Mesothelial cell of epicardium (in vitro differentiated cells): ENCODE measurements at regions not wholly inside any gene's neighbourhood (a gene's known extent, or its start where the extent isn't known, plus 50 kb on each side); places are given as distances from the start of the nearest gene placed in this dataset.

ENCODE experiments used
- DNase-seq, 2 experiments: peaks; one replicate each; pipeline ENCODE4 v3.0.0; 2021; ENCODE audit warnings: low spot score in 2 of 2; ENCODE audit not compliant: unreplicated experiment in 2 of 2
- H3K27ac Mint-ChIP-seq: 2 replicates; pipeline ENCODE4 v1.8.0; 2021; ENCODE audit warnings: mixed read lengths
- H3K27me3 Mint-ChIP-seq: 2 replicates; pipeline ENCODE4 v1.8.0; 2021; ENCODE audit warnings: low read depth, mixed read lengths
- H3K36me3 Mint-ChIP-seq: 2 replicates; pipeline ENCODE4 v1.8.0; 2021; ENCODE audit warnings: mixed read lengths
- H3K4me1 Mint-ChIP-seq: 2 replicates; pipeline ENCODE4 v1.8.0; 2021; ENCODE audit warnings: mixed read lengths
- H3K4me3 Mint-ChIP-seq: 2 replicates; pipeline ENCODE4 v1.8.0; 2021; ENCODE audit warnings: mild to moderate bottlenecking, moderate library complexity, mixed read lengths
- H3K9me3 Mint-ChIP-seq: 2 replicates; pipeline ENCODE4 v1.8.0; 2021; ENCODE audit warnings: mixed read lengths
- TF ChIP-seq, protein P1 (sequence below): fragments of 200-600 bp; sonication (generic); IDR thresholded peaks from one replicate; pipeline ENCODE4 v1.5.0; 2021; ENCODE audit warnings: antibody characterized with exemption; ENCODE audit not compliant: unreplicated experiment

DNA sequence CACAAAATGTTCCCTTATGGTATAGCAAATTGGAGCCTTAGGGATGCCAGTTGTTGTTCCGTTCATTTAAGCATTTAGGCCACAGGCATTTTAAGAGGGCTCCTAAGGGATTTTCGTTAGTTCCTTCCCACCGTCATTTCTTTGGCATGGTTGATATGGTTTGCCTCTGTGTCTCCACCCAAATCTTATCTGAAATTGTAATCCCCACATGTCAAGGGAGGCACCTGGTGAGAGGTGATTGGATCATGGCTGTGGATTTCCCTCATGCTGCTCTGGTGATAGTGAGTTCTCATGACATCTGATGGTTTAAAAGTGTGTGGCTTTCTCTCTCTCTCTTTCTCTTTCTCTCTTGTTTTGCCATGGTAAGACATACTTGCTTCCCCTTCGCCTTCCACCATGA, 104.1 kb downstream of the ASB9 start:
- Mint-ChIP-seq H3K27me3 (peaks cover 4% of the 10 kb centered on the region), H3K4me1 (no peaks in the 10 kb centered on the region), H3K9me3 (peaks cover 35% of the 10 kb centered on the region), H3K27ac (no peak overlapping the region), H3K4me3 (no peak overlapping the region), H3K36me3 (no peaks in the 10 kb centered on the region)
- TF ChIP-seq, protein P1, sequence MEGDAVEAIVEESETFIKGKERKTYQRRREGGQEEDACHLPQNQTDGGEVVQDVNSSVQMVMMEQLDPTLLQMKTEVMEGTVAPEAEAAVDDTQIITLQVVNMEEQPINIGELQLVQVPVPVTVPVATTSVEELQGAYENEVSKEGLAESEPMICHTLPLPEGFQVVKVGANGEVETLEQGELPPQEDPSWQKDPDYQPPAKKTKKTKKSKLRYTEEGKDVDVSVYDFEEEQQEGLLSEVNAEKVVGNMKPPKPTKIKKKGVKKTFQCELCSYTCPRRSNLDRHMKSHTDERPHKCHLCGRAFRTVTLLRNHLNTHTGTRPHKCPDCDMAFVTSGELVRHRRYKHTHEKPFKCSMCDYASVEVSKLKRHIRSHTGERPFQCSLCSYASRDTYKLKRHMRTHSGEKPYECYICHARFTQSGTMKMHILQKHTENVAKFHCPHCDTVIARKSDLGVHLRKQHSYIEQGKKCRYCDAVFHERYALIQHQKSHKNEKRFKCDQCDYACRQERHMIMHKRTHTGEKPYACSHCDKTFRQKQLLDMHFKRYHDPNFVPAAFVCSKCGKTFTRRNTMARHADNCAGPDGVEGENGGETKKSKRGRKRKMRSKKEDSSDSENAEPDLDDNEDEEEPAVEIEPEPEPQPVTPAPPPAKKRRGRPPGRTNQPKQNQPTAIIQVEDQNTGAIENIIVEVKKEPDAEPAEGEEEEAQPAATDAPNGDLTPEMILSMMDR, result no peak
- DNase-seq, result no peak

DNA sequence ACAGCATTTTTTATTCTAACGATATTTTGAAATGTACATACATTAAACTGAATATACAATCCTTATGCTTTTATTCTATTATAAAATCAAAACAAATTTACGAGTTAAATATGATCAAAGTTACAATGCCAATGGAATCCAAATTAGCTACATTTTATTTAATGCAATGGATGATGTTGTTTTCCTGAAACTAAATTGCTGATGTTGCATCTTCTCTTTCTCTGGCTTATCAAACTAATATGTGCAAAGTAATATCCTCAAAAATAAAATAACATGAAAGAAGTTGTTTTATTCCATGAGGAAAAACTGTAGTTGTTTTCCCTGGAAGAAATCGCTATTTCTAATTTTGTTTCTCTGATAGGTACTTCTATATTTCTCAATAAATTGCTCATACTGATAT, 106.8 kb downstream of the ASB9 start:
- DNase-seq, result no peak
- Mint-ChIP-seq H3K27ac (no peak overlapping the region), H3K27me3 (peaks cover 4% of the 10 kb centered on the region), H3K9me3 (peaks cover 34% of the 10 kb centered on the region), H3K4me1 (no peaks in the 10 kb centered on the region), H3K4me3 (no peak overlapping the region), H3K36me3 (no peaks in the 10 kb centered on the region)
- TF ChIP-seq, protein P1, result no peak

DNA sequence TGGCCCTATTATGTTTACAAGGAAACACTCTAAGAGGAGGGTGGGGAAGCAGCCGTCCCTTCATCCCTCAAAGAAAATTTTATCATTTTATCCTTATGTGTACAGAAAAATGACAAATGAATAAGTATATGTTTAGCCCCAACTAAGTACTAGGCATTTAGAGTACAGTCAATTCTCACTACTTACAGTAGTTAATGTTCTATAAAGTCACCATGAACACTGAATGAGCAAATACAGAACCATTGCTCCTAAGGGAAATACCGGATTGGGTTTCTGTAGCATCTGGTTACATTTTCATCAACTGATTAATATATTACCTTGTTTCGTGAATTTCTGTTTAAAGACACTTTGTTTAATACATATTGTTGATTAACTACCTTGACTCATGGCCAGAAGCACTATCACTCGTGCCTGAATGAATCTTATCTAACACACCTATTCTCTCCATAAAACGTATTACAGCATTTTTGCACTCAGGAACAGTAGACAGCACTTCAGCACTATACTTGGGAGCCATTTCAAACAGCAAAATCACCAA, 109.3 kb downstream of the ASB9 start:
- H3K9me3 Mint-ChIP-seq, result peaks cover 29% of the 10 kb centered on the region
- H3K4me3 Mint-ChIP-seq, result no peak overlapping the region
- TF ChIP-seq, protein P1, result no peak
- H3K27me3 Mint-ChIP-seq, result peaks cover 2% of the 10 kb centered on the region
- H3K4me1 Mint-ChIP-seq, result no peaks in the 10 kb centered on the region
- no peak for DNase-seq
- H3K36me3 Mint-ChIP-seq, result no peaks in the 10 kb centered on the region
- H3K27ac Mint-ChIP-seq, result no peak overlapping the region

DNA sequence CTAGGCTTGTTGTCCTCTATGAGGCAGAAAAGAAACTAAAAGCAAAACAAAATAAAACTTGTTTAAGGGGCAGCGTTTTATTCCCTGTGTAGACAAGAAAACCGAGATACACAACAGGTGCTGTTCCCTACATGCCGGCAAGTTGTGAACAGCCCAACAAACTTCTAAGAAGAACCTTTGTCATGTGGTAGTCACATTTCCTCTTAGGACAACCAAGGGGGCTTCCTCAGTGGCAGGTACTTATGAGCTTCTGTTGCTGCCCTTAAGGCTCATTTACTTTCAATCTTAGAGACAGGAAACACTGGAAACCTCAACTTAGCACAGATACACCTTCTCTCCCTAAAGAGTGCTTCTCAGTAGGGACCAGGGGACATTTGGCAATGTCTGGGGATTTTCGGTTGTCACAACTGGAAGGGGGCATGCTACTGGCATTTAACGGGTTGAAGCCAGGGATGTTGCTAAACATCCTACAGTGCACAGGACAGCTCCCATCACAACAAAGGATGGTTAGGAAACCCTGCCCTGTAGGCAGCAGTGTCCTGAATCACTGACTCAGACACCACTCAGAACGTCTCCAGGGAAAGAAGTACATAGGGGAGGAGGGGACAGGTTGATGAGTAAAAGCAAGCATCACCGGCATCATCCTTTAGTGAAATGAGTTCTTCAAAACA, 111.0 kb downstream of the ASB9 start:
- no peak for DNase-seq
- TF ChIP-seq, protein P1, result no peak
- Mint-ChIP-seq H3K36me3 (no peaks in the 10 kb centered on the region), H3K27me3 (peaks cover 2% of the 10 kb centered on the region), H3K4me1 (no peaks in the 10 kb centered on the region), H3K27ac (no peak overlapping the region), H3K4me3 (no peak overlapping the region), H3K9me3 (peaks cover 40% of the 10 kb centered on the region)

DNA sequence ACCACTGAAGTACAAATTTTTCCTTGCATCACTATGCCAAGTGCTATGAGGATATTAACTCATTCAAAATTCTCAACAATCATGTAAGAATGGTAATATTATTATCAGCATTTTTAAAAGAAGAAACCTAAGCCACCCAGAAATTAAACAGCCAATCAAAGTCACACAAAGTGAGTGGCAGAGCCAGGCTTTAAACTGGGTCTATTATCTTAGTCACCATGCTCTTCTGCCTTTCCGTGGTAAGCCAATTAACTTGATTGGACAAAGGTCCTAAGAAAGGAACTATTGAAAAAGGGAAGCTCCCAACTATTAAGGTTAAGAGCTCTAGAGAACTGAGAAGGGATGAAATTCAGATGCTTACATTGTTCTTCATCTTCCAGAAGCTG, 111.5 kb downstream of the ASB9 start:
- TF ChIP-seq, protein P1, result no peak
- no peak for DNase-seq
- H3K27ac Mint-ChIP-seq, result no peak overlapping the region
- no peak overlapping the region for H3K4me3 Mint-ChIP-seq
- no peaks in the 10 kb centered on the region for H3K4me1 Mint-ChIP-seq
- no peaks in the 10 kb centered on the region for H3K36me3 Mint-ChIP-seq
- peaks cover 2% of the 10 kb centered on the region for H3K27me3 Mint-ChIP-seq
- peaks cover 38% of the 10 kb centered on the region for H3K9me3 Mint-ChIP-seq
